DMS79 treated with DMSO at 0.1 percent for 48 hours (cell line): ENCODE measurements at regions not wholly inside any gene's neighbourhood (a gene's known extent, or its start where the extent isn't known, plus 50 kb on each side); places are given as distances from the start of the nearest gene placed in this dataset.

Experiments used
- DNase-seq: peaks from one replicate; lab custom pipeline; 2025; lab: John Stamatoyannopoulos, UW

DNA sequence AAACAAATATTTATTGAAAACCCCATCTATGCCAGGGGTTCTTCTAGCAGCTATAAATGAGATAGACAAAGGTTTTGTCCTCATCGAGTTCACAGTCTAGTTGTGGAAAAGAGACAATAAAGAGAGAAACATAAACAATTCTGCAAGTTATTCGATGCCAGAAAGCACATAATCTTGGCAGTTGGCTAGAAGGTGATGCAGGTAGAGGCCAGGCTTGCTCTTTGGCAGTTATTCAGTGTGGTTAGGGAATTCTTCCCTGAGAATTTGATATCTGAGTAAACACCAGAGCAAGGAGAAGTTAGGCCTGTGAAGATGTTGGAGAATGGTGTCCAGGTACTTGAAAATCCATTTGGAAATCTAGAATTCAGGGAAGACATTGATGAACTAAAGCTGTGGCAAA lies 547.4 kb downstream of the SLC4A3 start:
- no peak for DNase-seq

DNA sequence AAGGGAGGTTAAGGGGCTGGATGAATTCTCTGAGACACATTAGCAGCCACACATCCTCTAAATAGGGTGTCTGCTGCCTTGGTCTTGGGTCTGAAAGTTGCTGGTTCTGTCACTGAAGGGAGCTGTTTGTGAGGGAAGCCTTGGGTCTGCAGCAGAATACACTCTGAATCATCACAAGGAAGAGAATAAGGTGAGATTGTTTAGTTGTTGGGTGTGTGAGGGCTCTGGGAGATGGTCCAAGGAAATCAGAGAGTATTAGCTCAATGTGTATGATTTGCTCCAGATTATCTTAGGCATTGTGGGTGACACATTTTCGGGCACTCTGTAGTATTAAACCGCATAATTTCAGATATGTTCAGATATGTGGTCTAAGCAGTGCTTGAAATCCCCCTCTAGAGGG lies 548.5 kb downstream of the SLC4A3 start:
- DNase-seq = no peak

DNA sequence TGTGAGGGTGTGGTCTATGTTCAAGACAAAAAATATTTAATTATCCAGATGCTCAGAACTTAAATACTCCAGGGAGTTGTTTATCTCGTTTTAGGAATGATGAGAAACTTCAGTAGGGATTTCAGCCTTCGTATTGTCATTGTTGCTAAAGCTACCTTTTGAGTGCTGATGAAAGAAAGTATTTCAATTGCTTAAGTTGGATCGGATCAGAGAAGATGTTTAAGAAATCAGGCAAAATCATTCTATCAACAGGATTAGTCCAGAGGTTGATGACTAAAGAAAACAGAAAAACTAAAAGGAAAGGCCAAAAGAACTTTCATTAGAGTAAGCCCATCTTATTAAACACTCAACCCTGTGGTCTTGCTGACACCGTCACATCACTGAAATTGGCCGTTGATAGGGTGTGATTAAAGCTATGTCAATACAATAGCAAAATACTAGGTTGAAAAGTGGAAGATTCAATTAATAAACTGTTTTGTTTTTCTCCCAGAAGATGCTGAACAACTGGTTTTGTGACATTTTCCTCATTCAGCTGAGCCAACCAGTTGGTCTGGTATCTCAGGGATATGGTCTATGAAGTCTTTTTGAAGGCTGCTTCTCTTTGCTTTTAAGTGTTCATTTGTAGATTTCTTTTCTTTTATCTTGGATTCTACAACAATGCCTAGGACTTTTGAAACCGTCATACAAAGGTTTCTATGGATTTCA lies 551.7 kb downstream of the SLC4A3 start:
- no peak for DNase-seq

- no peak for DNase-seq
Observed at GRCh38 chr2:220181165-220181564, 553.7 kb downstream of the SLC4A3 start.

- DNase-seq = no peak
Observed at GRCh38 chr2:220182790-220183189, 555.4 kb downstream of the SLC4A3 start.

- no peak for DNase-seq
Observed at GRCh38 chr2:220185766-220186305, 558.4 kb downstream of the SLC4A3 start.

DNA sequence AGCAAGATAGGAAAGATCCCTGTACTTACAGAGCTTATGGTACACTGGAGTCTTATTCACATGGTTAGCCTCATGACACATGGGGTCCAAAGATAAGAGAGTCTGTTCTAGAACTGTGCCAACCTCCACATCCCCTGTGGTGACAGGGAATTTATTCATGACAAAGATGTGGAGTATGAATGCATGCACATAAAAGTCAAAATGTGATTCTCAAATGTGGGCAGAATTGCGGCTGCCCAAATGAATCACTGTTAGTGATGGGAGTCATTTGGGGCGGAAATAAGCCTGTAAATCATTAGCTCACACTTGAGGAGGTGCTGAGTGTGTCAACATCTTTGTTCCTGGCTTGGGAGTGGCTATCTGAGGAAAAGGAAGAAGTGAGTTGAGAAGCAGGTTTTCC lies 560.6 kb downstream of the SLC4A3 start:
- no peak for DNase-seq

DNA sequence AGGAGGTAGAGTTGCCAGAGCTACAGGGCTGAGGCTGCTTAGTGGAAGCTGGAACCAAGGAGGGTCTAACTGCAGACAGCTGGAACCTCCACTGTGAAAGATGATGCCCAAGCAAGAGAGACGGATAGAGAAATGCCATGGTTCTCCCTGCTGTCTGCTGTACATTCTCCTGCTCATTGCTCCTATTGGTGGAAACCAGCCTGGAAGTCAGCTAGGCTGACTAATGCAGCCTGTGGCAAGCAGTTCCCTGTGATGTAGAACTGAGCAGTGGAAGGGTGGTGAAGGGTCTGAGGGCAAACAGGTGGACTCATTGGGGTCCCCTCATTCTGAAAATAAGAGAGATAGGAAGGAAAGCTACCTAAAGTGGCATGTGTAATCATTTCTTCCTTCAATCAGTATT lies 563.6 kb downstream of the SLC4A3 start:
- DNase-seq = no peak

- DNase-seq = no peak
Observed at GRCh38 chr2:220191737-220192136, 564.3 kb downstream of the SLC4A3 start.

GRCh38 chr2:220192994-220193753 lies 565.7 kb downstream of the SLC4A3 start:
- DNase-seq = no peak

GRCh38 chr2:220194630-220195584 lies 567.5 kb downstream of the SLC4A3 start:
- no peak for DNase-seq

GRCh38 chr2:220198896-220199295 lies 571.5 kb downstream of the SLC4A3 start:
- no peak for DNase-seq

DNA sequence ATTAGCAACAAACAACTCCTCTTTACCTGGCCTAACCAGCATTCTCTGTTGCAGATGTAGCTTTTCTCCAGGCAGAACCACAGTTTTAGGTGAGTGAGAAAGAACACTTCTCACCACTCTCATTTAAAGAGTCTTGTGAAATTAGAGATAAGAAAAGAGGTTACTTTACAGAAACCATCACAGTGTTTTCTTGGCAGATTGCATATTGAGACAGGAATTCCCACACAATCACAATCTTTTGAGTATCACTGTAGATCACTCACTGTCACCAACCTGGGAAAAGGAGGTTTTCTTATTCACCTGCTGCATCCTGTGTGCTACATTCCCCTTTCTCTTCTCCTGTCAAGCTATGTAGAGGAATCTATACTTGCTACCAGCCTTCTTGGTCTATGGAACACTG lies 574.6 kb downstream of the SLC4A3 start:
- no peak for DNase-seq

- DNase-seq = no peak
Observed at GRCh38 chr2:220209093-220209492, 581.7 kb downstream of the SLC4A3 start.

DNA sequence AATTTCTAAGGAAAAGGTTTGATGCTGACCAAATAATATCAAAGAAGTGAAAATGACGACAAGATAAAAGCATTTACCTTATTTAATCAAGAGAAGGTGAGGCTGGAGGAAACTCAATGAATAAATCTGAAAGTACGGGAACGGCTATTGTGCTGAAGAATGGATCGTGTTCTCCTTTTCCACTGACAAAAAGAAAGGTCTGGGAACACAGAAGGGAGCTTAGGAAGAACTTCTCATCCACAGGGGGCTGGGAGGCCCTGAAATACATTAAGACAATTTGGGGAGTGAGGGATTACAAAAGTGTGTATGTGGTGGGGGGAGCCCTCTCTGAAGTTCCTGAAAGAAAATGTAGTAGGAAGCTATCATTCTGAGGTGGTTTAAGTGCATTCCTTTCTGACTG lies 582.3 kb downstream of the SLC4A3 start:
- no peak for DNase-seq

- no peak for DNase-seq
Observed at GRCh38 chr2:220212296-220213080, 585.1 kb downstream of the SLC4A3 start.

DNA sequence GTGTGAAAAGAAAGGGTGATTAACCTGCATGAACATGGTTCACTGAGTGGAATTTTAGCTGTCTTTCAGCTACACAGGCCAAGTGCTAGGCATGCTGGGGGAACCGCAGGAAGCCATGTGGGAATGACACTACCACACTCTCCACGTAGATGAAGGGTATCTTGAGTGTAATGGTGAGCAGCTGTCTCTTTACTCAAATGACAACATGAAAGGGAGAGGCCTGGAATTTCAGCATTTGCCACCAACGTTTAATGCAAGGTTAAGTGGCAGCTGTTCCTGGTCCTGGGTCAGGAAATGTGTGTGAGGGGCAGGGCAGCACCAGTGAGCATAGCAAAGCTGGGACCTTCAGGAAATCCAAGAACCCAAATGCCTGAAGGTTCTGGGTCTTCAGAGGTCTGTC lies 588.4 kb downstream of the SLC4A3 start:
- peak; percentile 4 for DNase-seq

DNA sequence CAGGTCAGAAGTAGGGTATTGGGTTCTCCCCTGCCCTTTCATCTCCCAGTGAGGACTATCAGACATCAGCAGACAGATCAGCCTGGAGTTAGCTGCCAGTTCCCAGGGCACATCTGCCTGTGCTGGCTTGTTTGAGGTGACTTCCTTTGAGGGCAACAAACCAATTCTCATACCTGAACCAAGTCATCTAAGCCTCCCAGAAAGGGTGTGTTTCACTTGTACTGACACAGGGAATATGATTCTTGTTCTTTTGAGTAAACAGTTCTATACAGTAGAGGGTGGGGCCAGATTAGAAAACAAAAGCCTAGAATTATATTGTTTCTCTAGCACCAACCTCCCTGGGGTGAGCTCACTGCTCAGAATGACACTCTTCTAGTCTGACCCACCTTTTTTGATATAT lies 591.9 kb downstream of the SLC4A3 start:
- DNase-seq = no peak

DNA sequence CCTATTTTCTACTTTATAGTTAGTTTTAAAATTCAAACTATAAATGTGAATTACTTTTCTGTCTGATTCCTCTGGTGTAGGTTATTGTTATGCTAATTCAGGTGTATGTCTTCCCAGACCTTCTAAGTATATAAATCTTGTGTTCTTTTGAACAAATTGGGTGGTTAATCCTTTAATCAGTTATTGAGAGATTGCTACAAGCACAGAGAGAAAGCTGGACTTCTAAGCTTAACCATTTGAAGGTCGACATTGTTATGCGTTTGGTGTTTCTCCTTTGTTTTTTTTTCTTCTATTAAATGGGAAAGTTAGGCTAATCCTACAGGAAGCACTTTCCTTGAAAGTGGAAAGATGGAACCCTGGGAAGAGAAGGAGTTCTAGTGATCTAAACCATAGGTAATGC lies 592.6 kb downstream of the SLC4A3 start:
- no peak for DNase-seq

DNA sequence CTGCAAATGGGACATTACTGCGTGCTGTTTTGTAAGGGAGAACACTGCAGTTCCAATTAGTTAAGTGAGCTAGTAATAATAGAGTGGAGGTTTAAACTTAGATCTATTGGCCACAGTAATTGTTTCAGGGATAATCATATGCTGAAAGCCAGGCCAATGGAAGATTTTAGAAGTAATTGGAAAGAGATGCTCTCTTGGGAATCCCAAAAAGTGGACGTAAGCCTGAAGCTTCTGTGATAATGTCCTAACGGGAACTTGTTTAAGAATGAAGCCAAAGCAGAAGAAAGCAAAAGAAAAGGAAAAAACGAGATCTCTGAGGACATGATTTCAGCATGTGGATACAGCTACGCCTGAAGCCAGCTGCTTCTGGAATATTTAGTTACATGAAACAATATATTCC lies 594.6 kb downstream of the SLC4A3 start:
- DNase-seq = no peak
